HG03196 (cell line): ENCODE measurements at regions not wholly inside any gene's neighbourhood (a gene's known extent, or its start where the extent isn't known, plus 50 kb on each side); places are given as distances from the start of the nearest gene placed in this dataset.
"Not testable (repeated sequence)": the region's sequence is repeated elsewhere in the genome, so short reads cannot be mapped to it uniquely, and the experiment has no call there.

ENCODE experiments used
- ATAC-seq: cut with Tn5 transposase; IDR thresholded peaks from one replicate; pipeline ENCODE4 v1.9.1; 2021; ENCODE audit not compliant: unreplicated experiment

DNA sequence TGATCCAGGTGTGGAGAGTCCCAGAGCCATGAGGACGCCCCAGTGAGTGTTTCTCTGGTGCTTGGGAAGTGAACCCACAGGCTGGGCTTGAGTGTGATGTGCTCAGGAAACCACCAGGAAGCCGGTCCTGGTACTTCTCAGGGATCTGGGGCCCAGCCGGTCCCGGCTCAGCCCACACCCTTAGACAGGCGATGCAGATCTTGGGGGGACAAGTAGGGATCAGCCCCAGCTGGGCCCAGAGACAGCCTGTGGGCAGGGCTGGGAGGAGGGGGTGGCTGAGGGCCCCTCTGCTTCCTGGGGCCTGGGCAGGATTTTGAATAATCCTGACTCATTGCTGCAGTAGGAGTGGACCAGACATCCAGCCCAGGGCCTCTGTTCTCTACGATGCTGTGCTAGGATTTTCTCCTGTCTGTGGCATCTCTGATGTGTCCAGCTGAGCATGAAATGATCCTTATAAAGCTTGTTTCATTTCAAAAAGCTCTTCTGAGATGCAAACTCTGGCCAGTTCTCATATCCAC, 698.0 kb downstream of the PTPRU start:
- ATAC-seq = no peak

GRCh38 chr1:29933067-29933466, 696.7 kb downstream of the PTPRU start:
- no peak for ATAC-seq

GRCh38 chr1:29932626-29933025, 696.3 kb downstream of the PTPRU start:
- no peak for ATAC-seq

DNA sequence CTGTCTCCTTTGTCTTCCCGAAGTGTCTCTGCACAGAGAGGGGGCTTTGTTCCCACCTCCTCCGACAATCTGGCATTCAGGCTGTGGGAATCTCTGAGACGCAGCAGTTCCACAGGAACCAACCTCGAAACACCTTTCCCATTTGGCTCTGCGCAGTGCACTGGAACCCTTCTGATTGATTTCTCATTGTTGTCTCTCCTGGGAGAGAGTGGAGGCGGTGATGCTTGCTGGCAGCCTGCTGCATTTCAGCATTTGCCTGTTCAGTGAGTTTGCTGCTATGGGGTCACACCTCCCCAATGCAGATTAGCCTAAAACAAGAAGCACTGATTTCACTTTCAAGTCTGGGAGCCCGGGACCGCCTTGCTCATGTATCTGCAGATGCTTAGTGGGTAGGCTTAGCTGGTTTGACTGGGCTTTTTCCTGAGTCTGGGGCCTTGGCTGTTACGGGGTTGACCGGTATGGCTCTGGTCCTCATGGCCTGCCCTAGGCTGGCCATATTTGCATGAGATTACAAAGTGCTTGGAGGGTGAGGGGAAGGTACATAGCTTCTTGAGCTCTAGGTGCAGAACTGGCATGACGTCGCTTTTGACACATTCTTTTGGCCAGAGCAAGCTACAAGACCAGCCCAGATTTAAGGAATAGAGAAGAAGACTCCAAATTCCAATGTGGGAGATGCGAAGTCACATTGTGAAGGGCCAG, 695.3 kb downstream of the PTPRU start:
- ATAC-seq = no peak

GRCh38 chr1:29925058-29925457, 688.7 kb downstream of the PTPRU start:
- ATAC-seq = no peak

DNA sequence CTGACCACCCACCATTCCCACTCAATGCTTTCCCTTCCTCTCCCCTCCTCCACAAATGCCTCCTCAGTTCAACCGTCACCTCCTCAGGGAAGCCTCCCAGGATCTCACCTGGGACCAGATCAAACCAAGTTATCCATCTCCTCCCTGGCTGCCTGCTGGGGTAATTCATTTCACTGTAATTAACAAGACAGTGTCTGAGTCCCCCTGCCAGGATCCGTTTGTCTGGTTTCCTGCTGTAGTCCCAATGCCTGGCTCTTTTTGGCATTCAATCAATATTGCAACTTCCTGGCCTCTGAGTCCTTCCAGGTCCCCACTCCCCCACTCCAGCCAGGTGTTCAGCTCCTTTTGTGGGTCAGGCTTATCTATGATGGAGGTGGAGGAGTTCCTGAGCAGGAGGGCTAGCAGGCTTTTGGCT, 687.7 kb downstream of the PTPRU start:
- no peak for ATAC-seq

- no peak for ATAC-seq
Observed at GRCh38 chr1:29921741-29922140, 685.4 kb downstream of the PTPRU start.

GRCh38 chr1:29920784-29921183, 684.5 kb downstream of the PTPRU start:
- ATAC-seq = no peak

GRCh38 chr1:29920316-29920715, 684.0 kb downstream of the PTPRU start:
- ATAC-seq = no peak

- not testable (repeated sequence) for ATAC-seq
Observed at GRCh38 chr1:29919041-29919440, 682.7 kb downstream of the PTPRU start.

GRCh38 chr1:29916656-29917369, 680.5 kb downstream of the PTPRU start:
- ATAC-seq = no peak

- no peak for ATAC-seq
Observed at GRCh38 chr1:29914936-29915335, 678.6 kb downstream of the PTPRU start.

- ATAC-seq = no peak
Observed at GRCh38 chr1:29912425-29912824, 676.1 kb downstream of the PTPRU start.

DNA sequence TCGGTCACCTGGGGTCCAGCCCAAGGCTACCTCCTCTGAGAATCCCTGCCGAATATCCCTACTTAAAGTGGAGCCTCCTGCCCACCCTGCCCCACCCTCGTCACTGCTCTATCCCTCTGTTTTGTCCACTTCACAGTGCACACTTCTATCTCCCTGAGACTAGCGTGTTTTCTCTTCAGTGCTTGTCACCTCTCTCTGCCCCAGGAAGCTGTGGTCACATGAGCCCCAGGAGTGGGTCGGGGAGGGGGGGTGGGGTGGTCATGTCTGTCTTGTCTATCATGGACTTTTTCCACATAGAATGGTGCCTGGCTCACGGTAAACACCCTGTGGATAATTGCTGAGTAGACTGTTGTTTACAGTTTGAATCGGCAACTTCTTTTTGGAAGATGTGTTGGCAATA, 673.6 kb downstream of the PTPRU start:
- ATAC-seq = no peak

DNA sequence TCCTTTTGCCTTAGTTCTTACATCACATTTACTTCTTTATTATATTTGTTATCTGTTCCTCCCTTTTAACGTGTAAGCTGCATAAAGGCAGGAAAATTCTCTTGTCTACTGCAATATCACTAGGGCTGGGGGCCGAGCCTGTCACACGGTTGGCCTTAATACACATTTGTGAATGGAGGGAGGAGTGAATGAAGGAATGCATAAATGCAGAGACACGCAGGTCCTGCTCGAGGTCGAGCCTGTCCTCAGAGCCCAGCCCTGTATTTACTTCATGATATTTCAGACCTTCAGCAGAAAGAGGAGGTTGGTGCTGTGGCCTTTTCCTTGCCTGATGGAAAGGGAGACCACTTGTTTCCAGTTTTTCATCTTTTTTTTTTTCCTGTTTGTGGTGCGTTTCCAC, 671.3 kb downstream of the PTPRU start:
- no peak for ATAC-seq

- ATAC-seq = no peak
Observed at GRCh38 chr1:29906927-29907326, 670.6 kb downstream of the PTPRU start.

DNA sequence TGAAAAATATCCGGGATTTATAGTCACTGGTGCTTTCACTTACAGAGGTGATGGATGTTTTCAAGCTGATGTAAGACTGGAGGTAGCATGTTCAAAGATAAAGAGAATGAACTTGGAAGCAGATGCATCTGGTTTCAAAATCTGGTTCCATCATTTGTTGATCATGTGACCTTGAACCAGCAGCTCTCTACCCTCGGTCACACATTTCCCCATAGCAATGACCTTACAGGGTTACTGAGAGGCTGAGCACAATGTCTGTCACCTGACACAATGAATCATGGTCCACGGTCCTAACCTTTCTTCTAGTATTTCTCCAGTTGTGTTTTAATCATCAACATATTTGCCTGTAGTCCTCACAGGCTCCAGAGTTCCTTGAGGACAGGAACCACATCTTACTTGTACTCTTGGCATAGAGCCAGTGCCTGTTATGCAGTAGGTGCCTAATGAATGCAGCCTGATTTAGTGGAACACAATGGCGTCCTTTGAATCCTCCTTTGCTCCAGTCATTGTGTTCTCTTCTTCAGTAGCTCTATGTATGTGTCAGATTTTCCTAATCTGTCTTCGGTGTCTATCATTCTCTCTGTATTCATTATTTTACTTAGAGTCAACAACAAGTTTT, 667.3 kb downstream of the PTPRU start:
- ATAC-seq = no peak

GRCh38 chr1:29901624-29902325, 665.5 kb downstream of the PTPRU start:
- no peak for ATAC-seq

DNA sequence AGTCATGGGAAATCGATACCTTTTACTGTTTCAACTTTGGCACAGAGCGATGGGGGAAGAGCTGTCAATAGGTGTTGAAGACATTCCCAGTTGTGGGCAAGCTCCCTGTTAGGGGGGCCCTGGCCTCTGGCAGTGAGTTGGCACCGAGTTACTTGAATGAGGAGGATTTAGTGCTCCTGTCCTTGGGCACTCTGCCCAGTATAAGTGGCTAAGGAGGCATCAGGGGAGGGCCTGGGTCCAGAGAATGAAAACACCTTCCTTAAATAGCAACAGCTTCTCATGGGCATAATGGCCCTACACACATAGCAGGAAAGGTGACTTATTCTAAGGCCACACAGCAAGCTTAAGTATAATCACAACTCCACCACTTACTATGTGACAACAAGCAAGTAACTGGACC, 664.4 kb downstream of the PTPRU start:
- no peak for ATAC-seq

- ATAC-seq = no peak
Observed at GRCh38 chr1:29900104-29900679, 663.9 kb downstream of the PTPRU start.
